WI38 (cell line): ENCODE measurements at regions not wholly inside any gene's neighbourhood (a gene's known extent, or its start where the extent isn't known, plus 50 kb on each side); places are given as distances from the start of the nearest gene placed in this dataset.

Experiments
- H3K4me3 ChIP-seq: 2 replicates; pipeline ENCODE4 v1.5.1; 2011; ENCODE audit warnings: low read depth, mild to moderate bottlenecking, control low read depth, low read length
- TF ChIP-seq, protein P1 (sequence below): IDR thresholded peaks from 2 replicates; pipeline ENCODE4 v1.5.1; 2012; ENCODE audit warnings: low read depth, mild to moderate bottlenecking, control low read depth, low read length

DNA sequence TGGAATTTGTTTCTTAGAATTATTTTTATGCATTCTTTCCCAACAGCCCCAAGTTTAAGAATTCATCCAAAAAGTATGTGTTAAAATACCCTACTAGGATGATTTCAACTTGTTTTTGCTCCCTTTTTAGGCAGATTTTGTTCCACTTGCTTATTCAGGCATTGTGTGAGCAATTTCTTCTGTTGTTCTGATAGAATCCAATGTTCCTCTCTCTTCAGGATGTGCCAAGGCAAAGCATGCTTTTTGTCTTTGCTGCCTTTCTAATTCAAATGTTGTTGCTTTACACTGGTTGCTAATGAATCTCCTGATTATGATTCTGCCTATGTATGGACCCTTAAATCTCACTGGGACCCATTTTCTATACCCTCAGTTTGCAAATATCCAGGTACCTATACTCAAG, 131.2 kb upstream of the ARHGAP42 start:
- TF ChIP-seq, protein P1, sequence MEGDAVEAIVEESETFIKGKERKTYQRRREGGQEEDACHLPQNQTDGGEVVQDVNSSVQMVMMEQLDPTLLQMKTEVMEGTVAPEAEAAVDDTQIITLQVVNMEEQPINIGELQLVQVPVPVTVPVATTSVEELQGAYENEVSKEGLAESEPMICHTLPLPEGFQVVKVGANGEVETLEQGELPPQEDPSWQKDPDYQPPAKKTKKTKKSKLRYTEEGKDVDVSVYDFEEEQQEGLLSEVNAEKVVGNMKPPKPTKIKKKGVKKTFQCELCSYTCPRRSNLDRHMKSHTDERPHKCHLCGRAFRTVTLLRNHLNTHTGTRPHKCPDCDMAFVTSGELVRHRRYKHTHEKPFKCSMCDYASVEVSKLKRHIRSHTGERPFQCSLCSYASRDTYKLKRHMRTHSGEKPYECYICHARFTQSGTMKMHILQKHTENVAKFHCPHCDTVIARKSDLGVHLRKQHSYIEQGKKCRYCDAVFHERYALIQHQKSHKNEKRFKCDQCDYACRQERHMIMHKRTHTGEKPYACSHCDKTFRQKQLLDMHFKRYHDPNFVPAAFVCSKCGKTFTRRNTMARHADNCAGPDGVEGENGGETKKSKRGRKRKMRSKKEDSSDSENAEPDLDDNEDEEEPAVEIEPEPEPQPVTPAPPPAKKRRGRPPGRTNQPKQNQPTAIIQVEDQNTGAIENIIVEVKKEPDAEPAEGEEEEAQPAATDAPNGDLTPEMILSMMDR = no peak
- H3K4me3 ChIP-seq = no peak overlapping the region

DNA sequence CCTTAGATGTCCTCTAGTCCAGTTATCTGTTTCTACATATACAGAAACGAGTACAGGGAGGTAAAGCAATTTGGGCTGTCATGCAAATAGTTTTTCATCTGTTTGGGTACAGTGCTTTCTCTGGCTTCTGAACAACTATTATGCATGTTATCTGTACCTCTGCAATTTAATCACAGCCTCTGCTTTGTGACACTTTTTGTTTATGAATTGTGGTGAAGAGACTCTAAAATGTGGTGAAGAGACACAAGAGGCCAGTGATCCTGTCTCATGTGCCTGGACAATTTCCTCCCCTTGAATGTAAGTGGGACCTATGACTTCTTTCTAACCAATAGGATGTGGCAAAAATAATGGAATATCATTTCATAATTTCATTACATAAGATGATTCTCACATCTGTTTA, 130.3 kb upstream of the ARHGAP42 start:
- TF ChIP-seq, protein P1 = no peak
- no peak overlapping the region for H3K4me3 ChIP-seq

GRCh38 chr11:100557830-100558611, 129.1 kb upstream of the ARHGAP42 start:
- no peak overlapping the region for H3K4me3 ChIP-seq
- TF ChIP-seq, protein P1 = no peak

DNA sequence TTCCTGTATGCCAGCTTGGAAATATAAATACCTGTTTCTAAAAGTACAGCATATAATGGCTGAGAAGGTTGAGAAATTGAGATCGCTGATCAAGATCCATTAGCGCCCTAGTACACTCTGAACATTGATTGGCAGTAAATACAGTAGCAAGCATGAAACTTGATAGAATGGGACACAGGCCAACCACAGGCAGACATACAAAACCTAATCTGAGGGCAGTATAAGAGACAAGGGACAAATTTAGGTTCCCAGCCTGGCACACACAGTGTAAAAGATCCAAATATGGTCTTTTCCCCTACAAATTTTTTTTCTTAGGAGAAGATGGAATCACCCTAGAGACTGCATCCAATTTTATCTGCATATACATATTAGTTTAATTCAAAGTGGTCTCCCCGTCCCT, 126.5 kb upstream of the ARHGAP42 start:
- no peak overlapping the region for H3K4me3 ChIP-seq
- TF ChIP-seq, protein P1 = no peak

GRCh38 chr11:100561323-100561722, 125.8 kb upstream of the ARHGAP42 start:
- TF ChIP-seq, protein P1 = no peak
- H3K4me3 ChIP-seq = no peak overlapping the region

- TF ChIP-seq, protein P1 = no peak
- H3K4me3 ChIP-seq = no peak overlapping the region
These were observed 125.0 kb upstream of the ARHGAP42 start for GRCh38 chr11:100562128-100562527.

DNA sequence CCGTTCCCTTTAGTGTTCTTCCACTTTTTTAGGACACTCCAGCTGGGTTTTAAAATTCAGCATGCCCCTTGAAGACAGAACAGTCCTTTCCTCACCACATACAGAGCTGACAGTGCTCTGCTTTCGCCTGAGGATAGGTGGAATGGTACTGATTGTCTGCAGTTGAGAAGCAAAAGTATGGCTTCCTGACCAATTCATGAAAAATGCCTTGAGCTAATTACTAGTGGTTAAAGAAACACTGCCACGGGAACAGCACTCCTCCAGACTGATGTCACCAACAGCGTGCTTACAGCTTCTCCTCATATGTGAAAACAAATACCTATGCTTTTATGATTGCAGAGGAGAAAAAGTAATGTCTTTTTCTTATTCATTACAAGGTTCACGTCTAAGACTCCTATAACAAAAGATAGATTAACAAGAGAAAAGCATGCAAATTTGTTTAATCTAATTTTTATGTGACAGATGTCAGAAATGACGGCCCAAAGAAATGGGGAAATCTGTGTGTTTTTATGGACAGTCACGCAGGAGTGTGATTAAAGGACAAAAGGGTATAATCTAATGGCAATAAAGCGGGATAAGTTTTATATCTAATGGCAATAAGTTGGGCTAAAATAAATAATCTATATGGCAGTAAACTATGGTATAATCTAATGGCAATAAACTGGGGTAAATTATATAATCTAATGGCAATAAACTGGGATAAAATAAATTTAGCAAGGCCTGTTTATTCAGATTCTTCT, 123.4 kb upstream of the ARHGAP42 start:
- H3K4me3 ChIP-seq = no peak overlapping the region
- TF ChIP-seq, protein P1 = no peak
